ENCODE measurements at regions not wholly inside any gene's neighbourhood (a gene's known extent, or its start where the extent isn't known, plus 50 kb on each side); places are given as distances from the start of the nearest gene placed in this dataset.
A peak's percentile ranks its signal among the peaks of the same experiment; 100 is the strongest.

GRCh38 chrX:113935518-113935917 lies 648.4 kb upstream of the HTR2C start:
- H3K9me3 Mint-ChIP-seq (ENCODE audit: low read depth, unreplicated experiment) = peaks cover 8% of the 10 kb centered on the region
- no peak overlapping the region for H3K27ac Mint-ChIP-seq (ENCODE audit: unreplicated experiment)
- intact Hi-C loops (cut with micrococcal nuclease; ENCODE audit: unreplicated experiment) = no loop called here
- no peaks in the 10 kb centered on the region for H3K36me3 Mint-ChIP-seq (ENCODE audit: insufficient read depth, unreplicated experiment)
- TF ChIP-seq CTCF (IDR thresholded peaks at IDR 0.05; ENCODE audit: unreplicated experiment) = no peak
- no peaks in the 10 kb centered on the region for H3K4me1 Mint-ChIP-seq (ENCODE audit: low read depth, unreplicated experiment)
- no TSS peak for BruUV-seq (replicated peaks)
- DNase-seq = no peak
- CTCF ChIA-PET = no interaction called here
- H3K4me3 Mint-ChIP-seq (ENCODE audit: low read depth, unreplicated experiment) = no peak overlapping the region
- no peaks in the 10 kb centered on the region for H3K27me3 Mint-ChIP-seq (ENCODE audit: unreplicated experiment)

GRCh38 chrX:113933931-113934330 lies 650.0 kb upstream of the HTR2C start:
- BruUV-seq (replicated peaks) = no TSS peak
- intact Hi-C loops (cut with micrococcal nuclease; ENCODE audit: unreplicated experiment) = no loop called here
- Mint-ChIP-seq H3K9me3 (ENCODE audit: low read depth, unreplicated experiment) (peaks cover 8% of the 10 kb centered on the region), H3K27me3 (ENCODE audit: unreplicated experiment) (no peaks in the 10 kb centered on the region), H3K27ac (ENCODE audit: unreplicated experiment) (no peak overlapping the region), H3K4me1 (ENCODE audit: low read depth, unreplicated experiment) (no peaks in the 10 kb centered on the region), H3K4me3 (ENCODE audit: low read depth, unreplicated experiment) (no peak overlapping the region), H3K36me3 (ENCODE audit: insufficient read depth, unreplicated experiment) (no peaks in the 10 kb centered on the region)
- CTCF ChIA-PET = no interaction called here
- DNase-seq = no peak
- no peak for TF ChIP-seq CTCF (IDR thresholded peaks at IDR 0.05; ENCODE audit: unreplicated experiment)

GRCh38 chrX:113929004-113929403 lies 654.9 kb upstream of the HTR2C start:
- no peak overlapping the region for H3K4me3 Mint-ChIP-seq (ENCODE audit: low read depth, unreplicated experiment)
- CTCF ChIA-PET = no interaction called here
- peaks cover 7% of the 10 kb centered on the region for H3K9me3 Mint-ChIP-seq (ENCODE audit: low read depth, unreplicated experiment)
- TF ChIP-seq CTCF (IDR thresholded peaks at IDR 0.05; ENCODE audit: unreplicated experiment) = peak; percentile 29
- no peak overlapping the region for H3K27ac Mint-ChIP-seq (ENCODE audit: unreplicated experiment)
- peak; percentile 35 for DNase-seq
- H3K4me1 Mint-ChIP-seq (ENCODE audit: low read depth, unreplicated experiment) = no peaks in the 10 kb centered on the region
- BruUV-seq (replicated peaks) = no TSS peak
- H3K36me3 Mint-ChIP-seq (ENCODE audit: insufficient read depth, unreplicated experiment) = no peaks in the 10 kb centered on the region
- intact Hi-C loops (cut with micrococcal nuclease; ENCODE audit: unreplicated experiment) = loop anchor here (1.0 kb wide), 1 partner anchor 146 kb away; no protein-coding TSS in a partner anchor
- H3K27me3 Mint-ChIP-seq (ENCODE audit: unreplicated experiment) = no peaks in the 10 kb centered on the region

- H3K4me3 Mint-ChIP-seq (ENCODE audit: low read depth, unreplicated experiment) = no peak overlapping the region
- TF ChIP-seq CTCF (IDR thresholded peaks at IDR 0.05; ENCODE audit: unreplicated experiment) = no peak
- no peaks in the 10 kb centered on the region for H3K27me3 Mint-ChIP-seq (ENCODE audit: unreplicated experiment)
- no peaks in the 10 kb centered on the region for H3K36me3 Mint-ChIP-seq (ENCODE audit: insufficient read depth, unreplicated experiment)
- CTCF ChIA-PET = no interaction called here
- no peak overlapping the region for H3K27ac Mint-ChIP-seq (ENCODE audit: unreplicated experiment)
- peaks cover 2% of the 10 kb centered on the region for H3K9me3 Mint-ChIP-seq (ENCODE audit: low read depth, unreplicated experiment)
- no peaks in the 10 kb centered on the region for H3K4me1 Mint-ChIP-seq (ENCODE audit: low read depth, unreplicated experiment)
- no peak for DNase-seq
- no TSS peak for BruUV-seq (replicated peaks)
- intact Hi-C loops (cut with micrococcal nuclease; ENCODE audit: unreplicated experiment) = no loop called here
These were observed 663.2 kb upstream of the HTR2C start for GRCh38 chrX:113920661-113921060.

DNA sequence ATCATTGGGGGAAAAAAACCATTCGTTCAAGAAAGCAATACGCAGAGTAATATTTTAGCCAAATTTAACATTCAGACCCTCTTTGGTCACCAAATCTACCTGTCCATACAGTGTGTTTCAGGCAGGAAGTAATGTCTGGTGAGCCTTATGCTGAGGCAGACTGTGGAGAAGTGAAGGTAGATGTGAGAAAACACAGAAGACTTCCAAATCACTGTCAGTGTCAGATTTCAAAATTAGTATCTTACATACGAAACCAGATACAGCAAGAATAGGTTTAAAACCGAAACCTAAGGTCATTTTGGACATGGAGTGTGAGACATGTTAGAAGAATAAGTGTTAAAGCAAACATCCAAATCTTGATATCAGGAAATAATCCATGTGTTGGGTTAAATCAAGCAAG lies 664.5 kb upstream of the HTR2C start:
- Mint-ChIP-seq H3K4me3 (ENCODE audit: low read depth, unreplicated experiment) (no peak overlapping the region), H3K9me3 (ENCODE audit: low read depth, unreplicated experiment) (peaks cover 7% of the 10 kb centered on the region), H3K36me3 (ENCODE audit: insufficient read depth, unreplicated experiment) (no peaks in the 10 kb centered on the region), H3K4me1 (ENCODE audit: low read depth, unreplicated experiment) (no peaks in the 10 kb centered on the region), H3K27me3 (ENCODE audit: unreplicated experiment) (no peaks in the 10 kb centered on the region), H3K27ac (ENCODE audit: unreplicated experiment) (no peak overlapping the region)
- intact Hi-C loops (cut with micrococcal nuclease; ENCODE audit: unreplicated experiment) = no loop called here
- no peak for TF ChIP-seq CTCF (IDR thresholded peaks at IDR 0.05; ENCODE audit: unreplicated experiment)
- no peak for DNase-seq
- BruUV-seq (replicated peaks) = no TSS peak
- CTCF ChIA-PET = no interaction called here

Measured in Calu3 (cell line).